ENCODE measurements at regions not wholly inside any gene's neighbourhood (a gene's known extent, or its start where the extent isn't known, plus 50 kb on each side); places are given as distances from the start of the nearest gene placed in this dataset.

- no peak for TF ChIP-seq CTCF (IDR thresholded peaks at IDR 0.05; ENCODE audit: unreplicated experiment)
- H3K27me3 Mint-ChIP-seq (ENCODE audit: unreplicated experiment) = peaks cover 2% of the 10 kb centered on the region
- no peak overlapping the region for H3K27ac Mint-ChIP-seq (ENCODE audit: unreplicated experiment)
- peaks cover 4% of the 10 kb centered on the region for H3K4me1 Mint-ChIP-seq (ENCODE audit: unreplicated experiment)
- DNase-seq (ENCODE audit: low spot score) = no peak
- H3K36me3 Mint-ChIP-seq (ENCODE audit: low read depth, unreplicated experiment) = no peaks in the 10 kb centered on the region
- no peaks in the 10 kb centered on the region for H3K9me3 Mint-ChIP-seq (ENCODE audit: unreplicated experiment)
- H3K4me3 Mint-ChIP-seq (ENCODE audit: unreplicated experiment) = no peak overlapping the region
Observed at GRCh38 chr10:3960496-3960895, 175.5 kb upstream of the KLF6 start.

DNA sequence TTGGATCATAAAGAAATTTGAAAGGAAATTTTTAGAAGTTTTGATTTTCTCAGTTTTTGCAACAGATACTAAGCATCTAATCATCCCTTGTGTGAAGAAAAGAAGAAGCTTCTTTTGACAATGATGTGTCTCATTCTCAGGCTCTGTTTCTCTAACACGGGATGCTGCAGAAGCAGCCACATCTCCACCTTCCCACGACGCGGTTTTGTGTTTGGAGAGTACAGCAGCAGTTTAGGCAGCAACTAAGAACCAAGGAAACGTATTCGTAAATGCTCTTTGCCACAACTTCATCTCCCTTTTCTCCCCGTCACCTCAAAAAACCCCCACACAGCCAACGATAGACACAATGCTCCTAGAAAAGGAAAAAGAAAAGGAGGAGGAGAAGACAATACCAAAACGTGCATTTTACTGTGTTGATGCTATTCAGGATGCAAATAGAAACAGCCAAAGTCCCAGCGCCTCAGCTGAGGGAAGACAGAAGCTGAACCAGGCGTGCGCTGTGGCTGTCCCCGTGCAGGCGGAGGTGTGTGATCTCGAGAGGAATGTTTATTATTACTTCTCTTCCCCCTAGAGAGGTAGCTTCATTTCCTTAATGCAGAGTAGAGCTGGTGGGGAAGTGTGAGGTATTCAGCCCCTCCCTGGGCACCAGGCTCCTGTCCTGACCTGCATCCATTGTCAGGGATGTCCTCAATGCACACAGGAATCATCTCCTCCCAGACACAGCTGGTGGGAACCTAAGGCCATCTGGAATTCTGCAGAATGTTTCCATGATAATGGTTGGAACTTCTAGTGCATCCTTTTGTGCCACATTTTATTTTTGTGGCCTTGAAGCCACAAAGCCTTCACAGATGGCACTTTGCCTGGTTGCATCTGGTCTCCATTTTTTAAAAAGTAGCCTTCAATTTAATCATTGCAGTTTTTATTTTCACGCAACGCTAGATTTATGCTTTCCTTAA is 174.6 kb upstream of the KLF6 start:
- TF ChIP-seq CTCF (IDR thresholded peaks at IDR 0.05; ENCODE audit: unreplicated experiment) = no peak
- H3K27me3 Mint-ChIP-seq (ENCODE audit: unreplicated experiment) = peaks cover 2% of the 10 kb centered on the region
- H3K36me3 Mint-ChIP-seq (ENCODE audit: low read depth, unreplicated experiment) = no peaks in the 10 kb centered on the region
- H3K4me3 Mint-ChIP-seq (ENCODE audit: unreplicated experiment) = no peak overlapping the region
- H3K4me1 Mint-ChIP-seq (ENCODE audit: unreplicated experiment) = peaks cover 6% of the 10 kb centered on the region
- DNase-seq (ENCODE audit: low spot score) = no peak
- H3K9me3 Mint-ChIP-seq (ENCODE audit: unreplicated experiment) = no peaks in the 10 kb centered on the region
- H3K27ac Mint-ChIP-seq (ENCODE audit: unreplicated experiment) = no peak overlapping the region

DNA sequence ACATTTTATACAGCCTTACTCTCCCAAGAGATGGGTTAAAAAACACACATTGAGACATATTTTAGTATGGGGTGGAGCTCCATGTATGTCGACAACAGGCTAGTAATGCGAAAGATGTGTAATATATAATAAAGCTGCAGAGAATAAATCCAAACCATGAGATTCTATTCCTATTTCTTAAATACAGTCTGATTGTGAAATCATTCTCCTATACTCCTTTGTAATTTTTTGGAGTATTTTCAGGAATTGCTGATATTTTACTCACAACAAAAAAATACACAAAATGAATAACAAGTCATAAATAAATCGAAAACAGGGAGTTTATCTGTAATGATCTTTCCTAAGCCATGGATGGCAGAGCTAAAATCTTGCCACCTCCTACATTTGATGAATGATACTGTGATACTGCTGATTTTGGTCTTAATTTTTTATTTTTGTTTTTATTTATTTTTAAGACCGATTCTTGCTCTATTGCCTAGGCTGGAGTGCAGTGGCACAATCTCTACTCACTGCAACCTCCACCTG is 173.5 kb upstream of the KLF6 start:
- no peak for TF ChIP-seq CTCF (IDR thresholded peaks at IDR 0.05; ENCODE audit: unreplicated experiment)
- Mint-ChIP-seq H3K36me3 (ENCODE audit: low read depth, unreplicated experiment) (no peaks in the 10 kb centered on the region), H3K9me3 (ENCODE audit: unreplicated experiment) (no peaks in the 10 kb centered on the region), H3K4me1 (ENCODE audit: unreplicated experiment) (peaks cover 6% of the 10 kb centered on the region), H3K27ac (ENCODE audit: unreplicated experiment) (no peak overlapping the region), H3K4me3 (ENCODE audit: unreplicated experiment) (no peak overlapping the region), H3K27me3 (ENCODE audit: unreplicated experiment) (peaks cover 2% of the 10 kb centered on the region)
- no peak for DNase-seq (ENCODE audit: low spot score)

- DNase-seq (ENCODE audit: low spot score) = no peak
- no peak for TF ChIP-seq CTCF (IDR thresholded peaks at IDR 0.05; ENCODE audit: unreplicated experiment)
- H3K9me3 Mint-ChIP-seq (ENCODE audit: unreplicated experiment) = no peaks in the 10 kb centered on the region
- no peak overlapping the region for H3K27ac Mint-ChIP-seq (ENCODE audit: unreplicated experiment)
- no peaks in the 10 kb centered on the region for H3K27me3 Mint-ChIP-seq (ENCODE audit: unreplicated experiment)
- H3K36me3 Mint-ChIP-seq (ENCODE audit: low read depth, unreplicated experiment) = no peaks in the 10 kb centered on the region
- peaks cover 6% of the 10 kb centered on the region for H3K4me1 Mint-ChIP-seq (ENCODE audit: unreplicated experiment)
- no peak overlapping the region for H3K4me3 Mint-ChIP-seq (ENCODE audit: unreplicated experiment)
Observed at GRCh38 chr10:3955955-3956617, 171.1 kb upstream of the KLF6 start.

All from endothelial cell (in vitro differentiated cells).